Suprapubic skin (tissue), 4 donors: ENCODE measurements at regions not wholly inside any gene's neighbourhood (a gene's known extent, or its start where the extent isn't known, plus 50 kb on each side); places are given as distances from the start of the nearest gene placed in this dataset.

Experiments
- CTCF ChIP-seq, 2 donors: fragments of 200-600 bp in 1 of 2; fragments of 450-650 bp in 1 of 2; sonication (generic) in 1 of 2; IDR thresholded peaks; one replicate each; pipeline ENCODE4 v1.5.1; 2016 to 2019; ENCODE audit warnings: antibody characterized with exemption in 2 of 2, mild to moderate bottlenecking in 1 of 2, moderate library complexity in 1 of 2
- EP300 ChIP-seq: sonication (generic); formaldehyde crosslinking; IDR thresholded peaks from one replicate; pipeline ENCODE4 v1.6.1; 2017; ENCODE audit warnings: antibody characterized with exemption
- POLR2A ChIP-seq, 2 donors: fragments of 450-650 bp; IDR thresholded peaks; one replicate each; pipeline ENCODE4 v1.6.1; 2017; ENCODE audit warnings: antibody characterized with exemption in 2 of 2, mild to moderate bottlenecking in 2 of 2, moderate library complexity in 2 of 2
- POLR2AphosphoS5 ChIP-seq, 3 donors: sonication (generic); formaldehyde crosslinking; IDR thresholded peaks; one replicate each; pipeline ENCODE4 v1.6.1; 2017; ENCODE audit warnings: antibody characterized with exemption in 3 of 3

GRCh38 chr14:30243805-30244204 is 315.2 kb upstream of the G2E3 start:
- no peak for TF ChIP-seq CTCF (IDR thresholded peaks at IDR 0.05)
- no peak for TF ChIP-seq POLR2A (IDR thresholded peaks at IDR 0.05)
- TF ChIP-seq EP300: no peak
- TF ChIP-seq POLR2AphosphoS5 (IDR thresholded peaks at IDR 0.05): no peak
